HepG2 (cell line): ENCODE measurements at regions not wholly inside any gene's neighbourhood (a gene's known extent, or its start where the extent isn't known, plus 50 kb on each side); places are given as distances from the start of the nearest gene placed in this dataset.
A peak's percentile ranks its signal among the peaks of the same experiment; 100 is the strongest.

ENCODE experiments used
- ATF1 ChIP-seq: IDR thresholded peaks from 2 replicates; pipeline ENCODE4 v1.6.1; 2016; ENCODE audit warnings: mild to moderate bottlenecking, control low read depth
- IKZF1 ChIP-seq: fragments of 450-650 bp; IDR thresholded peaks from 2 replicates; pipeline ENCODE4 v1.7.1; 2016
- MBNL3 ChIP-seq: fragments of 250-450 bp; sonication (Bioruptor Pico); conservative IDR thresholded peaks from 2 replicates; pipeline ENCODE4 v1.8.0; 2022; ENCODE audit warnings: mild to moderate bottlenecking, inconsistent platforms
- NR2F1 ChIP-seq, 2 experiments: fragments of 450-650 bp in 1 of 2; formaldehyde crosslinking in 1 of 2; IDR thresholded peaks; 2 replicates each; pipeline versions ENCODE4 v1.5.0 to v1.6.1; 2016 to 2020; ENCODE audit warnings: mild to moderate bottlenecking in 1 of 2, missing compliant biosample characterization in 1 of 2, missing genetic modification reagents in 1 of 2, moderate library complexity in 1 of 2
- NR2F2 ChIP-seq: IDR thresholded peaks from 2 replicates; pipeline ENCODE4 v1.6.1; 2012; ENCODE audit warnings: low read depth, inconsistent platforms, borderline replicate concordance
- PTBP1 ChIP-seq: fragments of 200-400 bp; formaldehyde crosslinking; IDR thresholded peaks from 2 replicates; pipeline ENCODE4 v1.6.1; 2018; ENCODE audit warnings: low read length, low read depth; ENCODE audit not compliant: poor library complexity, severe bottlenecking
- SP1 ChIP-seq, 2 experiments: fragments of 450-650 bp in 1 of 2; sonication (generic) in 1 of 2; formaldehyde crosslinking in 1 of 2; IDR thresholded peaks; 2 replicates each; pipeline versions ENCODE4 v1.4.0 to v1.6.1; 2016 to 2020; ENCODE audit warnings: missing genetic modification reagents in 1 of 2
- TGIF2 ChIP-seq: IDR thresholded peaks from 2 replicates; pipeline ENCODE4 v1.6.1; 2016; ENCODE audit warnings: control low read depth, missing compliant biosample characterization
- ZBED4 ChIP-seq: sonication (generic); formaldehyde crosslinking; IDR thresholded peaks from 2 replicates; pipeline ENCODE4 v1.4.0; 2020; ENCODE audit warnings: missing genetic modification reagents, borderline replicate concordance
- ZEB1 ChIP-seq: IDR thresholded peaks from 2 replicates; pipeline ENCODE4 v1.6.1; 2012; ENCODE audit warnings: mild to moderate bottlenecking, low read depth, inconsistent platforms; ENCODE audit not compliant: insufficient replicate concordance
- ZNF124 ChIP-seq: sonication (generic); formaldehyde crosslinking; IDR thresholded peaks from 2 replicates; pipeline ENCODE4 v1.4.0; 2020; ENCODE audit warnings: missing genetic modification reagents
- ZNF451 ChIP-seq: sonication (generic); formaldehyde crosslinking; IDR thresholded peaks from 2 replicates; pipeline ENCODE4 v1.5.0; 2020; ENCODE audit warnings: mild to moderate bottlenecking, missing genetic modification reagents
- ZNF556 ChIP-seq: sonication (generic); formaldehyde crosslinking; IDR thresholded peaks from 2 replicates; pipeline ENCODE4 v1.4.0; 2020; ENCODE audit warnings: mild to moderate bottlenecking, missing genetic modification reagents, borderline replicate concordance
- ZNF749 ChIP-seq: sonication (generic); formaldehyde crosslinking; IDR thresholded peaks from 2 replicates; pipeline ENCODE4 v1.8.0; 2022; ENCODE audit warnings: mild to moderate bottlenecking, missing genetic modification reagents, moderate library complexity, borderline replicate concordance
- ZNF773 ChIP-seq: sonication (generic); formaldehyde crosslinking; IDR thresholded peaks from 2 replicates; pipeline ENCODE4 v1.4.0; 2020; ENCODE audit warnings: missing genetic modification reagents, borderline replicate concordance
- ZNF883 ChIP-seq: sonication (generic); formaldehyde crosslinking; IDR thresholded peaks from 2 replicates; pipeline ENCODE4 v1.5.1; 2020; ENCODE audit warnings: mild to moderate bottlenecking, missing genetic modification reagents; ENCODE audit errors: not compliant biosample characterization
- TF ChIP-seq, protein P1 (sequence below): sonication (generic); IDR thresholded peaks from 2 replicates; pipeline ENCODE4 v1.6.1; 2016; ENCODE audit warnings: low read depth, borderline replicate concordance
- TF ChIP-seq, protein P2 (sequence below): sonication (generic); formaldehyde crosslinking; IDR thresholded peaks from 2 replicates; pipeline ENCODE4 v1.5.0; 2020; ENCODE audit warnings: mild to moderate bottlenecking, missing genetic modification reagents, borderline replicate concordance
- TF ChIP-seq, protein P3 (sequence below): sonication (generic); formaldehyde crosslinking; IDR thresholded peaks from 2 replicates; pipeline ENCODE4 v1.4.0; 2020; ENCODE audit warnings: mild to moderate bottlenecking, low read depth, missing genetic modification reagents

- TF ChIP-seq SP1 (IDR thresholded peaks at IDR 0.05) (no peak), SP1 (CRISPR knock-in tag; IDR thresholded peaks at IDR 0.05) (0 out of 2 replicates have a peak, but pooled peaks have one; percentile 16), ZNF556 (CRISPR knock-in tag) (peak; percentile 42; the same call in 1 of the 2 replicates), ZNF749 (CRISPR knock-in tag) (no peak), ZNF773 (CRISPR knock-in tag) (no peak), ZNF451 (CRISPR knock-in tag) (no peak), ATF1 (CRISPR knock-in tag) (peak; percentile 65), NR2F1 (CRISPR knock-in tag; IDR thresholded peaks at IDR 0.05) (peak; percentile 63 to 83), ZNF124 (CRISPR knock-in tag) (0 out of 2 replicates have a peak, but pooled peaks have one; percentile 55), ZNF883 (CRISPR knock-in tag) (no peak), MBNL3 (CRISPR knock-in tag) (no peak), TGIF2 (CRISPR knock-in tag) (peak; percentile 67; the same call in 1 of the 2 replicates), ZBED4 (peak; percentile 63; the same call in 1 of the 2 replicates), PTBP1 (no peak), IKZF1 (no peak), ZEB1 (peak; percentile 81), NR2F2 (peak; percentile 81)
- TF ChIP-seq, protein P1, sequence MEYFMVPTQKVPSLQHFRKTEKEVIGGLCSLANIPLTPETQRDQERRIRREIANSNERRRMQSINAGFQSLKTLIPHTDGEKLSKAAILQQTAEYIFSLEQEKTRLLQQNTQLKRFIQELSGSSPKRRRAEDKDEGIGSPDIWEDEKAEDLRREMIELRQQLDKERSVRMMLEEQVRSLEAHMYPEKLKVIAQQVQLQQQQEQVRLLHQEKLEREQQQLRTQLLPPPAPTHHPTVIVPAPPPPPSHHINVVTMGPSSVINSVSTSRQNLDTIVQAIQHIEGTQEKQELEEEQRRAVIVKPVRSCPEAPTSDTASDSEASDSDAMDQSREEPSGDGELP: peak; percentile 36; the same call in 1 of the 2 replicates
- TF ChIP-seq, protein P2, sequence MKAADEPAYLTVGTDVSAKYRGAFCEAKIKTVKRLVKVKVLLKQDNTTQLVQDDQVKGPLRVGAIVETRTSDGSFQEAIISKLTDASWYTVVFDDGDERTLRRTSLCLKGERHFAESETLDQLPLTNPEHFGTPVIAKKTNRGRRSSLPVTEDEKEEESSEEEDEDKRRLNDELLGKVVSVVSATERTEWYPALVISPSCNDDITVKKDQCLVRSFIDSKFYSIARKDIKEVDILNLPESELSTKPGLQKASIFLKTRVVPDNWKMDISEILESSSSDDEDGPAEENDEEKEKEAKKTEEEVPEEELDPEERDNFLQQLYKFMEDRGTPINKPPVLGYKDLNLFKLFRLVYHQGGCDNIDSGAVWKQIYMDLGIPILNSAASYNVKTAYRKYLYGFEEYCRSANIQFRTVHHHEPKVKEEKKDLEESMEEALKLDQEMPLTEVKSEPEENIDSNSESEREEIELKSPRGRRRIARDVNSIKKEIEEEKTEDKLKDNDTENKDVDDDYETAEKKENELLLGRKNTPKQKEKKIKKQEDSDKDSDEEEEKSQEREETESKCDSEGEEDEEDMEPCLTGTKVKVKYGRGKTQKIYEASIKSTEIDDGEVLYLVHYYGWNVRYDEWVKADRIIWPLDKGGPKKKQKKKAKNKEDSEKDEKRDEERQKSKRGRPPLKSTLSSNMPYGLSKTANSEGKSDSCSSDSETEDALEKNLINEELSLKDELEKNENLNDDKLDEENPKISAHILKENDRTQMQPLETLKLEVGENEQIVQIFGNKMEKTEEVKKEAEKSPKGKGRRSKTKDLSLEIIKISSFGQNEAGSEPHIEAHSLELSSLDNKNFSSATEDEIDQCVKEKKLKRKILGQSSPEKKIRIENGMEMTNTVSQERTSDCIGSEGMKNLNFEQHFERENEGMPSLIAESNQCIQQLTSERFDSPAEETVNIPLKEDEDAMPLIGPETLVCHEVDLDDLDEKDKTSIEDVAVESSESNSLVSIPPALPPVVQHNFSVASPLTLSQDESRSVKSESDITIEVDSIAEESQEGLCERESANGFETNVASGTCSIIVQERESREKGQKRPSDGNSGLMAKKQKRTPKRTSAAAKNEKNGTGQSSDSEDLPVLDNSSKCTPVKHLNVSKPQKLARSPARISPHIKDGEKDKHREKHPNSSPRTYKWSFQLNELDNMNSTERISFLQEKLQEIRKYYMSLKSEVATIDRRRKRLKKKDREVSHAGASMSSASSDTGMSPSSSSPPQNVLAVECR (CRISPR knock-in tag): peak; percentile 47; the same call in 1 of the 2 replicates
- TF ChIP-seq, protein P3, sequence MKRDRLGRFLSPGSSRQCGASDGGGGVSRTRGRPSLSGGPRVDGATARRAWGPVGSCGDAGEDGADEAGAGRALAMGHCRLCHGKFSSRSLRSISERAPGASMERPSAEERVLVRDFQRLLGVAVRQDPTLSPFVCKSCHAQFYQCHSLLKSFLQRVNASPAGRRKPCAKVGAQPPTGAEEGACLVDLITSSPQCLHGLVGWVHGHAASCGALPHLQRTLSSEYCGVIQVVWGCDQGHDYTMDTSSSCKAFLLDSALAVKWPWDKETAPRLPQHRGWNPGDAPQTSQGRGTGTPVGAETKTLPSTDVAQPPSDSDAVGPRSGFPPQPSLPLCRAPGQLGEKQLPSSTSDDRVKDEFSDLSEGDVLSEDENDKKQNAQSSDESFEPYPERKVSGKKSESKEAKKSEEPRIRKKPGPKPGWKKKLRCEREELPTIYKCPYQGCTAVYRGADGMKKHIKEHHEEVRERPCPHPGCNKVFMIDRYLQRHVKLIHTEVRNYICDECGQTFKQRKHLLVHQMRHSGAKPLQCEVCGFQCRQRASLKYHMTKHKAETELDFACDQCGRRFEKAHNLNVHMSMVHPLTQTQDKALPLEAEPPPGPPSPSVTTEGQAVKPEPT (CRISPR knock-in tag): no peak
Observed at GRCh38 chr4:124530464-124531077, 182.0 kb downstream of the ANKRD50 start (continued).
